NOMO-1 treated with dmso at 0.1 percent for 144 hours (cell line): ENCODE measurements at regions not wholly inside any gene's neighbourhood (a gene's known extent, or its start where the extent isn't known, plus 50 kb on each side); places are given as distances from the start of the nearest gene placed in this dataset.
"Not testable (repeated sequence)": the region's sequence is repeated elsewhere in the genome, so short reads cannot be mapped to it uniquely, and the experiment has no call there.

Source experiments
- DNase-seq: peaks from one replicate; lab custom pipeline; 2025; ENCODE audit not compliant: unreplicated experiment; lab: John Stamatoyannopoulos, UW

GRCh38 chr10:28137907-28138880 lies 139.3 kb upstream of the ODAD2 start:
- DNase-seq = no peak

DNA sequence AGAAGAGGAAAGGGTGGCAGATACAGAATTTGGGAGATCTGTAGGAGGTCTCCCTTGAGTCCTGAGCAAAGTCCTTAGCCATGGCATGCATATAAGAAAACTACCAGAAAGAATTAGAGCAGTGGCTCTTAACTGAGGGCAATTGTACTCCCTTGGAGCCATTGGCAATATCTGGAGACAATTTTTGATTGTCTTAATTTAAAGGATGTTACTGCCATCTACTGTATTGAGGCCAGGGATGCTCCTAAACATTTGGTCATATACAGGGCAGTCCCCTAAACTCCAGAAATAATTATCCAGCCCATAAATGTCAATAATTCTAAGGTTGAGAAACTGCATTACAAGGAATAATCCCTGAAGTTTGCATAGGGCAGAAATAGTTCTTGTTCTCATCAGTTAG lies 136.4 kb upstream of the ODAD2 start:
- DNase-seq = no peak

- DNase-seq = no peak
Observed at GRCh38 chr10:28130267-28130666, 131.4 kb upstream of the ODAD2 start.

DNA sequence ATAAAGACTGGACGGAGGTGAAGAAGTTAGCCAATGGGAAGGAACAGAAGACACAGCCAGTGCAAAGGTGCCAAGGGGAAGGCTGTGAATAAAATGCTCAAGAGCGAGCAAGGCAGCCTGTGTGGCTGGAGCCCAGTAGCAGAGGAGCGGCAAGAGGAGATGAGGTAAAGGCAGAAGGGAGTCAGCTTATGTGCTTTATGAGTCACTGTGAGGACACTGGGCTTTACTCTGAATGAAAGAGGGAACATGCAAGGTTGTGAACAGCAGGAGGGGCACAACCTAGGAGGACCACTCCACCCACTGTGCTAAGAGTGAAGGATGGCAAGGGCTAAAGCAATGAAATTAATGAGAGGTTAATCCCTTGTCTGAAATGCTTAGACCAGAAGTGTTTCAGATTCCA lies 129.0 kb upstream of the ODAD2 start:
- DNase-seq = no peak

GRCh38 chr10:28125701-28126100 lies 126.8 kb upstream of the ODAD2 start:
- no peak for DNase-seq

DNA sequence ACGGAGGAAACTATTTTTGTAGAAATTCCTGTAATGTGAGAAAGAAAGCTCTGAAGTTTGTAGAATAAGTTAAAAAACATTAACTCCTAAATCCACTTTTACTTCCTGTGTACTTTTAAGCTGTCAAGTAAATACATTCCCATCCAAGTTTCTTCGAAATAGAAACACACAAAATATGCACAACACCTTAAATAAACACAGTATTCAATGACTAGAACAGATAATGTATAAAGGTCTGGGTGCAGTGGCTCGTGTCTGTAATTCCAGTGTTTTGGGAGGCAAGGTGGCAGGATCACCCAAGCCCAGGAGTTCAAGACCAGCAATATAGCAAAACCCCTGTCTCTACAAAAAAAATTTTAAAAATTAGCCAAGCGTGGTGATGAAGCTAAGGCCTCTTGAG lies 121.9 kb upstream of the ODAD2 start:
- DNase-seq = no peak

DNA sequence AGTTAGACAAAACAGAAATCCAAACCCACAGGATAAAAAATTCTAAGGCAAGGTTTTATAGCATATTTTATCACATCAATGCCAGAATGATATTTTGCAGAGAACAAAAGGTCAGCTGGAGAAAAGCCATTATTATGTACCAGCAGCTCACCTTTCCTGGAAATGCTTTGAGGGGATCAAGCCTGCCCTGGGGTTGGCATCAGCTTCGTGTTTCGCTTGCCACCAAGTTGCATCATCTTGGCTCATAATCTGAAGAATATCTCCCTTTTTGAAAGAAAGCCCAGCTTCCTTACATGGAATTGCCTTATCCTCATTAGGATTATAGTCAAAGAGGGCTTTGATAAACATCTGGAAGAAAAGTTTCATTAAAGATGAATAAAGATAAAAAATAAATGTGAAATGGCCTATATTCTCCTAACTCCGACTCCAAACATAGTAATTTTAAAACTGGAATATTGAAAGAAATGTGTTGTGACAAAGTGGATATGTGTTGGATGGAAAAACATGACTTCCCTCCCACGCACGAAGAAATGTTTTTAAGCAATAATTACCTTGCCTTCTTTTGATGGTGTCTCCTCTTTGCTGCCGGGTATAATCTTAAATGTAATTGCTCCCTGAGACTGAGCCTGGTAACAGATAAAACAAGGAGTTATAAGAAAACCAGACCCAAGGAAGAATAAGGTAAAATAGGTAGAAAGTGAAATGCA lies 121.3 kb upstream of the ODAD2 start:
- no peak for DNase-seq

DNA sequence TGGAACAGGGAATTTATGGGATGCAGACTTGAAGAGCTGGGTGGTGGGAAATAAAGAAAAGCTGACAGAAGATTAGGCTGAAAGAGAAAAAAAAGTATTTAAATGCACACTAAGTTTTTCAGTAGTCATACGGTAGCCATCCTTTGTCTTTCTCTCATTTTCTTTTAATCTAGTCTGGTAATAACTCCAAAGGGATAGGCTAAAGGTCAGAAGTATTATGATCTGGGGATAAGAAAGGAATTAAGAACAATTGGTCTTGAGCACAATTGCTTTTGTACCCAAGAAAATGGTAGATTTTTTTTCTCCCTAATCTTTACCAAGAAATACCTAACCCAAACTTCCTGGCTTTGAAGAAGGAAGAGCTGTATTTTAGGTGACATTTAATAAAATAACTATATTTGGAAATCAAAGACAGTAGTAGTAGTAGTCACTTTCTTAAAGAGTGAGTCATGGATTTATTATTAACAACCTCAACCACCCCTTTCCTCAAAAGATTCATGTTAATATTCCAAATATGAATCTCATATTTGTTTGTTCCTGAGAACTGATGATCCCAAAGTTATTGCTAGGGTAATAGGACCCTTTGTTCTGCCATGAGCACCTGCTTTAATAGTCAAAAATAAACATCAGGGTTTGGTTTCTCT lies 120.2 kb upstream of the ODAD2 start:
- no peak for DNase-seq

DNA sequence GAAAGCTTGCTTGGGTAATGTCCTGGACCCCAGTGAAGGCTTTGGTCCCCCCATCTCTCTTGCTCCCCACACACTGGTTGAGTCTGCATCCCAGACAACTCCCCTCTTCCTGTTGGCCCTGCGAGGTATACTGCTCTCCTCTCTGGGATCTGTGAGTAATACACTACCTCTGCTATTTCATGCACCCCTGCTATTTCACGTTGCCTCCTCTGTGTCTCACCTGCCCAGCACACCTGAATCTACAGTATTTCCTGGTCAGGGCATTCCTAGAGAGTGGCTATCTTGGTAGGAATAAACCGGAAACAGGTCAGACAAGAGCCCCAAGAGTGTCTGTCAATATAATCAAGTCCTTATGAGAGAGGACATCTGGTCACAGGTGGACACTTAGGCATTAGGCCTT lies 114.3 kb upstream of the ODAD2 start:
- DNase-seq = no peak

- DNase-seq = no peak
Observed at GRCh38 chr10:28111712-28112111, 112.8 kb upstream of the ODAD2 start.

DNA sequence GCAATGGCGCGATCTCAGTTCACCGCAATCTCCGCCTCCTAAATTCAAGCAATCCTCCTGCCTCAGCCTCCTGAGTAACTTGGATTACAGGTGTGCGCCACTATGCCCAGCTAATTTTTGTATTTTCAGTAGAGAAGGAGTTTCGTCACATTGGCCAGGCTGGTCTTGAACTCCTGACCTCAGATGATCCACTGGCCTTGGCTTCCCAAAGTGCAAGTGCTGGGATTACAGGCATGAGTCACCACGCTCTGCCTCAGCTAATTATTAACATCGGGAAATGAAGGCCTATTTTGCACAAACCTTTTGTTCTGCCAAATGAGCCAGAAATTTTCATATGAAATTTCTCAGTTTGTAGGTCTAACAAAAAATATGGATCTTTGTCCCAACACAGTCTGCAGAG lies 106.7 kb upstream of the ODAD2 start:
- DNase-seq = no peak

DNA sequence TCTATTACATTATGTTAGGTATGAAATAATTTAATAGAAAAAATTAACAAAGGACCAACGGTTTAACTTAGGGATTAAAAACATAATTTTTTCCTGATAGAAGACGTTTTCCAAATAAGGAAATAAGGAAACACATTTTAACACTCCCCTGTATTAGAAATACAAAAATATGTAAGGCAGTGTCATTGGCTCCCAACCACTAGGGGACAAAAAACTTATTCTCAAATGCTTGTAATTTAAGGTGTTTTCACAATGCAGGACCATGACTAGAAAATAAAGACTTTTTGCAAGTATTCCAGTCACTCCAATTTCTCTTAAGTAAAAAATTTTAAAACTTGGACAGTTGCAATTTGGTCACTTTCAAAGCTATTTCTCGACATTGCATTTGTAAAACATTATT lies 98.8 kb upstream of the ODAD2 start:
- DNase-seq = no peak

DNA sequence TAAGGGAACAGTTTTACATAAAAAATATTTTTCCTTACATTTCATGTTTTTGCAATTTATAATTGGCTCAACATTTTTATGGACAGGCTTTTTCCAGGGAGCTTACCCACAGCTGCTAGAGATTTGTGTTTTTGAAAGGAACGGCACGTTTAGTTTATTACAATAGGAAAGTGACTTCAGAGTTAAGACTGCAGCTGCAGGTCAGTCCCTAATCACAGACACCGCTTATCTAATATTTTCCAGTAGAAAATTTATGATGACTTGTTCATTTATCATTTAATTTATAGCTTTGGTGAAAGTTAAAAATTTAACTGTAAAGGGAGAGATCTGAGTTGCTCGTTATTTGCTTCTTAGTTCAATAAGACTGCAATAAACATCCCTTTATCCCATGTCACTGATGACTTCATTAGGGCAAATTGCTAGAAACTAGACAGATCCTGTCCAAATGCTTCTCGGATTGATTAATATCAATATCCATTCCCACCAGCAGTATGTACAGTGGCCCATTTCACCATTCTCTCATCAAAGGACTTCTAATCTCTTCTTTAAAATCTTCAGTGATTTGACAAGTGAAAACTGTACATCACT lies 97.0 kb upstream of the ODAD2 start:
- no peak for DNase-seq

DNA sequence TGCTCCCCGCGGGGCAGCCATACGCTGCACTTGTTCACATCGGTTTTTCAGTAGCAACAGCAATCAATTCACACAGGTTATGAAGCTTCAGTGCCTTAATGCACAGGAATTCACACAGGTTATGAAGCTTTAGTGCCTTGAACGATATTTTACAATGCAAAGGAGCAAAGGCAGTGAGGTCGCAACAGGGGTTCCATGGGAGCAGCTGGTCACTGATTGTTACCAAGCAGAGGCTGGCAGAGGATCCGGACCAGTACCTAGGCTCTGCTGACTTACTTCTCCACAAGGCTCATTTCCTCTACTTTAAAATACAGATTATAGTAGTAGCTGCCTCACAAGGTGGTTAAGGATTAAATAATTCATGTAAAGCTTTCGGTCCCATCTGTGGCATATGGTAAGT lies 95.2 kb upstream of the ODAD2 start:
- DNase-seq = no peak

GRCh38 chr10:28091913-28092312 lies 93.0 kb upstream of the ODAD2 start:
- no peak for DNase-seq

GRCh38 chr10:28090506-28090905 lies 91.6 kb upstream of the ODAD2 start:
- no peak for DNase-seq

- no peak for DNase-seq
Observed at GRCh38 chr10:28089467-28089866, 90.6 kb upstream of the ODAD2 start.

- DNase-seq = peak; percentile 42
Observed at GRCh38 chr10:28087661-28088351, 88.9 kb upstream of the ODAD2 start.

DNA sequence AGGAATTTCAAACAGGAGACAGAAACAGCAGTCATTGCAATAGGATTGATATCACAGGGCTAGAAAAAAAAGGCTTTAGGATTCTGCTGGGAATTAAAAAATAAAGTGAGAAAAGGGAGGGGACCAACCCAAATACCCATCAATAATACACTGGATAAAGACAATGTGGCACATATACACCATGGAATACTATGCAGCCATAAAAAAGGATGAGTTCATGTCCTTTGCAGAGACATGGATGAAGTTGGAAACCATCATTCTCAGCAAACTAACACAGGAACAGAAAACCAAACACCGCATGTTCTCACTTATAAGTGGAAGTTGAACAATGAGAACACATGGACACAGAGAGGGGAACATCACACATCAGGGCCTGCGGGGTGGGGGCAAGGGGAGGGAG lies 86.9 kb upstream of the ODAD2 start:
- DNase-seq = not testable (repeated sequence)

DNA sequence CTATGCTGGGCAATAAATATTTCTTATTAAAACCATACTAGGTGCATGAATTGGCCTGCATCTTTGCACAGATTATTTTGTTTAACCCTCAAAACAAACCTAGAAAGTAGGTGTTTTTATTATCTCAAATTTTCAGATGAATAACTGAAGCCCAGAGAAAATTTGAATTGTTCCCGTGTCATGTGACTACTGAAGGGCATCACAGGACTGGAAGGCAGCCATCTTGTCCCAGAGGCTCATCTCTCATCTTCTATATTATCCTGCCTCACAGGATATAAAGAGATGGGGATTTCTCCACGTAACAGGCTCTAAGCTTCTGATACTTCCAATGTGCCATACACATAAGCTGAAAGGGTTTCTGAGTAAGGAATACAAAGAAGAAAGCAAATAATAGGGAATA lies 84.0 kb upstream of the ODAD2 start:
- DNase-seq = no peak

DNA sequence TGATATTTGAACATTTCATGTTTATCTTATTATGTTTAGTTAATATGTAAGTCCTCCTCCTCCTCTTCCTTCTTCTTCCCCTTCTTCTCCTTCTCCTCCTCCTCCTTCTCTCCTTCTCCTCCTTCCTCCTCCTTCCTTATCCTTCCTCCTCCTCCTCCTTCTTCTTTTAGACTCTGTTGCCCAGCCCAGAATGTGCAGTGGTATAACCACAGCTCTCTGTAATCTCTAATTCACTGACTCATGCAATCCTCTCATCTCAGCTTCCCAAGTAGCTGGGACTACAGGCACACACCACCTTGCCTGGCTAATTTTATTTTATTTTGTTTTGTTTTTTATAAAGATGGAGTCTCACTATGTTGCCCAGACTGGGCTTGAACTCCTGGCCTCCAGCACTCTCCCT lies 83.4 kb upstream of the ODAD2 start:
- no peak for DNase-seq
